HG02759 (cell line): ENCODE measurements at regions not wholly inside any gene's neighbourhood (a gene's known extent, or its start where the extent isn't known, plus 50 kb on each side); places are given as distances from the start of the nearest gene placed in this dataset.

ENCODE experiments used
- ATAC-seq: cut with Tn5 transposase; IDR thresholded peaks from one replicate; pipeline ENCODE4 v1.9.1; 2021; ENCODE audit warnings: mild to moderate bottlenecking, moderate library complexity; ENCODE audit not compliant: unreplicated experiment

GRCh38 chr5:67536866-67537265 lies 340.3 kb upstream of the CD180 start:
- ATAC-seq = no peak

GRCh38 chr5:67530609-67531255 lies 334.1 kb upstream of the CD180 start:
- ATAC-seq = no peak

- no peak for ATAC-seq
These were observed 332.4 kb upstream of the CD180 start for GRCh38 chr5:67528953-67529352.

GRCh38 chr5:67526793-67527192 lies 330.2 kb upstream of the CD180 start:
- no peak for ATAC-seq

- ATAC-seq = no peak
These were observed 323.7 kb upstream of the CD180 start for GRCh38 chr5:67520161-67520908.

GRCh38 chr5:67518227-67518626 lies 321.6 kb upstream of the CD180 start:
- ATAC-seq = no peak

DNA sequence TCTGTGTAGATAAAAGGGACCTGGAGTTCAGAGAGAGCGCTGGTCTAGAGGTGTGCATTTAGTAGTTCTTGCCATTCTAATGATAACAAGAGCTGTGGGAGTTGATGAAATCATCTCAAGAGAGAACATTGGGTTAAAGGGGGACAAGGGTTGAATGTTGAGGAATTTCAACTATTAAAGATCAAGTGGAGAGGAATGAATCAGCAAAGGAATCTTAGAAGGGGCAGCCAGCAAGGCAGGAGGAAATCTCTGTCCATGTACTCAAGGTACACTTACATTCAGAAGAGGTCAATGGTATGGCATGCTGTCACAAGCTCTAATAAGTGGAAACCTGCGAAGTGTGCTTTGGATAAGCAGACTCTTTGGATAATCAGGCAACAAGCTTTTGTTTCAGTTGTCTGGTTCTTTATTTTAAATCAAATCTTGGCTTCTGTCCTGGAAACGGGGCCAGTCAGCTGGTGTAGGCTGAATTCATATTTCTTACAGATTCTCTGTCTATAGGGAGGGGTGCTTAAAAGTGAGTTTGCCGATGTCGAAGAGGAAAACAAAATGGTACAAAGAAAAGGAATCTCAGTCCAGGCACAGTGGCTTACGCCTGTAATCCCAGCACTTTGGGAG lies 320.5 kb upstream of the CD180 start:
- ATAC-seq = no peak

- no peak for ATAC-seq
These were observed 319.2 kb upstream of the CD180 start for GRCh38 chr5:67515762-67516161.

GRCh38 chr5:67515020-67515689 lies 318.6 kb upstream of the CD180 start:
- ATAC-seq = no peak

DNA sequence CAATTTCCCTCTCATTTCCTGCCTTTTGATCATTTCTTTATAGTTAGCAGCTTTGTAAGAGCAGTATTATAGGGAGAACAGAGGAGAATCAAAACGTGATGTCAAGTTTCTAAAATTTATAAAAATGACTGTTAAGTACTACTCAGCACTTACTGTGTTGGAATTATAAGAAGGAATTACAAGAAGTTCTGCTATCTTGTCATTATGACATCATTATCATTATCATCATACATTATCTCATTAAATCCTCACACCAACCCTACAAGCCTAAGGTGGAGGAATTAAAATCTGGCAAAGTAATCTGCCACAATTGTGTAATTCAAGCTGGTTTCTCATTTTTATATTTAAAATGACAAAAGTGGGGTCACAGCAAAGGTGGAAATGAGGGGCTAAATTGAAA lies 316.2 kb upstream of the CD180 start:
- ATAC-seq = no peak

DNA sequence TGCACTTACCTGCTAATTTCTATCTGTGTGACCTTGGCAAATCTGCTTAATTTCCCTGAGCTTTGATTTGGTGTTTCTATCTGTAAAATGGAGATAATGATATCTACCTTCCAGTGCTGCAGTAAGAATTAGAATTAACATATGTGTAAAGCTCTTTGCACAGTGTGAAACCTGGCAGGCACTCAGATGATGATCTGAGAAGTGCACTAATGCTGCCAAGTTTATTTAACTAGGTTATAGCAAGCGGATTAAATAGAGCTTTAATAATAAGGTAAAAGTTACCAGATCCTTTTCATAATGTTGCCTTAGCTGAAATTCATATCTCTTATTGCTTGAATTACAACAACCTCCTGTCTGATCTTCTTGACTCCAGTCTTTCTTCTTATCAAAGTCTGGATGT lies 315.3 kb upstream of the CD180 start:
- no peak for ATAC-seq

DNA sequence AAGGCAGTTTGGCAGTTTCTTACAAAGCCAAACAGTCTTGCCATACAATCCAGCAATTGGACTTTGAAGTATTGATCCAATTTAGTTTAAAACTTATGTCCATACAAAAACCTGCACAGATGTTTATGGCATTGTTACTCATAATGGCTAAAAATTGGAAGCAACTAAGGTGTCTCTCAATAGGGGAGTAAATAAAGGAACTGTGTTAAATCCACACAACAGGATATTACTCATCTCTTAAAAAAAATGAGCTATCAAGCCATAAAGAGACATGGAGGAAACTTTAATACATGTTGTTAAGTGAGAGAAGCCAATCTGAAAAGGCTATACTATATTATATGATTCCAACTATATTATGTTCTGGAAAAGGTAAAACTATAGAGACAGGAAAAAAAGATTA lies 313.6 kb upstream of the CD180 start:
- ATAC-seq = no peak

- ATAC-seq = no peak
These were observed 313.0 kb upstream of the CD180 start for GRCh38 chr5:67509402-67510186.

DNA sequence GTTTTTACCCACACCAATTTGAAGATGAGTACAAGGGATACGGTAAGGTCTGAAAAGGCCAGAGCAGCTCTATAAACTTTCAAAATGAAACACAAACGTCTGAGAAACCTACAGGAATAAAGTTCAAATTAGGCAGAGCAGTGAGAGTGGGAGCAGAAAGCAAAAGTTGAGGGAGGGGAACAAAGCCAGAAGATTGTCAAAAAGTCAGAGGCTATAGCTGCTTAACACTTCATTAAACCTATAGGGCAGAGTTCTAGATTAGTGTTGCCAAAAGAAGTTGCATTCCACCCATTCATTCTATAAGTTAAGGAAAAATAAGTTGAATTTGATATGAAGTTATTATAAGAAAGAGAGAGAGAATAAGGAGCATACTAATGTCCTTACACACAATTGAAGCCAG lies 309.6 kb upstream of the CD180 start:
- no peak for ATAC-seq

DNA sequence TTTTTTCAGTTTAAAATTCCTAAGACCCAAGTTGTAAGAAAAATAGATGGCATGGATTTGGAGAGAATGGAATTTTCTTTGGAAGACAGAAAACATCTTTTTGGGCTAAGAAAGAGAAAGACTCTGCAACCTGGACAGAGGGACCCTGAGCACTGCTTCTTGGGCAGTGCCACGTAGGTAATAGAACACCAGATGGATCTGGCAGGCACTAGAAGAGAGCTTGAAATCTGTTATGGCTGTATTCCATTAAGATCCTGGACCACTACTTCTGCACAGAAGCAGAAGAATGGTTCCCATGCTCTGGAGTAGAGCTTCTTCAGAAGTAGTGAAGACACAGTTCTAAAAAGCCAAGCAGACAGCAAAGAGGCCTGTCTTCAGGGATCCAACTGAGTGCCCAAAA lies 306.4 kb upstream of the CD180 start:
- ATAC-seq = no peak

DNA sequence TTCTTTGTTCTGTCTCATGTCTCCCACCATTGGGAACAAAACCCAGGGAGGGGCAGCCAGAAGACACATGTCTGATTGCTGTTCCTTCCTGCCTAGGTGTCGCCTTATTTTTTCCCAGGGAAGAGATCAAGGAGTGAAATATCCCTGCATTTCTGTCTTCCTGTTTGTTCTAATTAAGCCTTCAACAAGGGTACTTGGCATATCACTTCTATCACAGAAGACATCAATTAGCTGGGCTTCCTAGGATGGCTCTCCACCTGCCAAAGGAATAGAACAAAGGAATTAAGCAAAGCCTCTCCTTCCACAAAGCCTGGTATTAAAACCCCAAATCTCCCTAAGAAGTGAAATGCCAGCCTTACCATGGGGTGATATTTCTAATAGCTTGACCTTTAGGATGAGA lies 299.5 kb upstream of the CD180 start:
- no peak for ATAC-seq

- no peak for ATAC-seq
These were observed 298.5 kb upstream of the CD180 start for GRCh38 chr5:67495072-67495471.

DNA sequence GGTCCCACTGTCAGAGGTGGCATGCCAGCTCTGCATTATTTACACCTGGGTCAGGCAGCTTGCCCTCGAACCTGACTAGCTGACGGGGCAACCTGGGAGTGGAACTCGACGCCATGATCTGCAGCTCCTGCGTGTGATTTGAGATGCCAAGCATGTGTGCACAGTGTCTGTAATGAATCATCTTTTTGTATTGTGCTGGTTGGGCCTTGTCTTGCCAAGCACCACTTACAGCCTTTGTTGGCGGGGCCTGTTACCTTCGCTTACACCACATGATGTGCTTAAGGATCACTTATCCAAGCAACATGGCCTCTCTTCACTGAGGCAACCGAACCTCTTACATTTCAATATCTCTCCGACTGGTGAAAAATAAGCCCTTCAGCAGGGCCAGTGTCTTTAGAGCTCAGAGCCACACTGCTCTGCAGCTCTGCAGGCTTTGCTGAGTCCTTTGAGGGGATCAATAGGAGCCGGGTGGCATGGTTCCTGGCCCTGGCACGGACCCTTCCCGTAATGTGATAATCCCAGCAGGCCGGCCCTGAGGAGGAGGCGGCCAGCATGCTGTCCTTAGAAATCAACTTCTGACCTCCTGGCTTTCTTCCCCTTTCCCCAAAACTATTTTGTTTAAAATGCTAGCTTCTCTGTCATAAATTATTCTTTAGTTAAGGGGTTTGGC lies 297.7 kb upstream of the CD180 start:
- ATAC-seq = no peak

DNA sequence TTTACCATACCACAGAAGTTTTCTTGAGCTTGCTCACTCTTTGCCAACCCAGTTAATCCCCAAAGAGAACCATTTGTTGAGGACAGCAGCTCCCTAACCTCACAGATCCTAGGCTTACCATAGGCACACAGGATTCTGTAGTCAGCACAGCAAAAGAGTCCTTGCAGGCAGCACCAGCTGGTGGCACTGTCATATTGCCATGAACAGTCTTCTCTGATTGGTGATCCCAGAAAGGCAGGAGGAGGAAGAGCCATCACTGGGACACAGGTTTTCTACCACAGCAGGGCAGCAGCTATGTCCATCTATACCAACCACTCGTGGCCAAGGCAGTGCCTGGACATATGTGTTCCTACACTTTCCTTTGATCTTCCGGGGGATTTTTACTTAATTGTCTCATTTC lies 297.1 kb upstream of the CD180 start:
- no peak for ATAC-seq

DNA sequence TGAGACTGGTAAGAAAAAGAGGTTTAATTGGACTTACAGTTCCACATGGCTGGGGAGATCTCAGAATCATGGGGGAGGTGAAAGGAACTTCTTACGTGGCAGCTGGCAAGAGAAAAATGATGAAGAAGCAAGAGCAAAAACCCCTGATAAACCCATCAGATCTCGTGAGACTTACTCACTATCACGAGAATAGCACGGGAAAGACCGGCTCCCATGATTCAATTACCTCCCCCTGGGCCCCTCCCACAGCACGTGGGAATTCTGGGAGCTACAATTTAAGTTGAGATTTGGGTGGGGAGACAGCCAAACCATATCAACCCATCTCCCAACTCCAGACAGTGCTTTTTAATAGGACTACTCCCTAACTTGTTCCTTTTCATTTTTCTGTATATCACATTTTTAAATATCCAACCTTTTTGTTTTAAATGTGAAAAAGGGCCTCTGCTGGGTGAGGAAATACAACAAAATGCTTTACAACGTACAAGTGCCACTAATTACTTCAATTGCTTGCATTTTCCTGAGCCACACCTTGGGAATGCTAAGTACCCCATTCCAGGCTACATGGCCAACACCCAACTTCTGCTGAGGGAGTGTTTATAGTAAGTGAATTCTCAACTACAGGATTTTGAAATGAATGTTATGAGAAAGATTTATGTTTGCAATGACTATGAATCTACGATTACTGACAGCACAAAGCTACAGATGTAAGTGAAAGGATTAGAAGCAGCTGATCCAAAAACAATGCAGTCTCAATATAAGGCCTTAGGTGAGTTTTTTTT lies 294.1 kb upstream of the CD180 start:
- ATAC-seq = no peak
